NB4 (cell line): ENCODE measurements at regions not wholly inside any gene's neighbourhood (a gene's known extent, or its start where the extent isn't known, plus 50 kb on each side); places are given as distances from the start of the nearest gene placed in this dataset.

Experiments
- DNase-seq: peaks from one replicate; pipeline ENCODE4 v3.0.0; 2010; ENCODE audit warnings: low read depth
- H3K4me3 ChIP-seq: one replicate; pipeline ENCODE4 v1.5.1; 2011; ENCODE audit warnings: mild to moderate bottlenecking, low read depth, low read length, moderate library complexity
- MYC ChIP-seq: IDR thresholded peaks from 2 replicates; pipeline ENCODE4 v1.6.1; 2011; ENCODE audit warnings: low read depth, low read length
- POLR2A ChIP-seq: IDR thresholded peaks from 2 replicates; pipeline ENCODE4 v1.6.1; 2011; ENCODE audit warnings: mild to moderate bottlenecking; ENCODE audit not compliant: insufficient read length; ENCODE audit errors: extremely low read depth
- TF ChIP-seq, protein P1 (sequence below): IDR thresholded peaks from one replicate; pipeline ENCODE4 v1.5.1; 2012; ENCODE audit warnings: low read depth, low read length
- TF ChIP-seq, protein P2 (sequence below): IDR thresholded peaks from 2 replicates; pipeline ENCODE4 v1.6.1; 2011; ENCODE audit warnings: low read depth, low read length

- H3K4me3 ChIP-seq: no peak overlapping the region
- DNase-seq: no peak
- TF ChIP-seq, protein P1, sequence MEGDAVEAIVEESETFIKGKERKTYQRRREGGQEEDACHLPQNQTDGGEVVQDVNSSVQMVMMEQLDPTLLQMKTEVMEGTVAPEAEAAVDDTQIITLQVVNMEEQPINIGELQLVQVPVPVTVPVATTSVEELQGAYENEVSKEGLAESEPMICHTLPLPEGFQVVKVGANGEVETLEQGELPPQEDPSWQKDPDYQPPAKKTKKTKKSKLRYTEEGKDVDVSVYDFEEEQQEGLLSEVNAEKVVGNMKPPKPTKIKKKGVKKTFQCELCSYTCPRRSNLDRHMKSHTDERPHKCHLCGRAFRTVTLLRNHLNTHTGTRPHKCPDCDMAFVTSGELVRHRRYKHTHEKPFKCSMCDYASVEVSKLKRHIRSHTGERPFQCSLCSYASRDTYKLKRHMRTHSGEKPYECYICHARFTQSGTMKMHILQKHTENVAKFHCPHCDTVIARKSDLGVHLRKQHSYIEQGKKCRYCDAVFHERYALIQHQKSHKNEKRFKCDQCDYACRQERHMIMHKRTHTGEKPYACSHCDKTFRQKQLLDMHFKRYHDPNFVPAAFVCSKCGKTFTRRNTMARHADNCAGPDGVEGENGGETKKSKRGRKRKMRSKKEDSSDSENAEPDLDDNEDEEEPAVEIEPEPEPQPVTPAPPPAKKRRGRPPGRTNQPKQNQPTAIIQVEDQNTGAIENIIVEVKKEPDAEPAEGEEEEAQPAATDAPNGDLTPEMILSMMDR: no peak
- no peak for TF ChIP-seq MYC
- no peak for TF ChIP-seq POLR2A
- TF ChIP-seq, protein P2, sequence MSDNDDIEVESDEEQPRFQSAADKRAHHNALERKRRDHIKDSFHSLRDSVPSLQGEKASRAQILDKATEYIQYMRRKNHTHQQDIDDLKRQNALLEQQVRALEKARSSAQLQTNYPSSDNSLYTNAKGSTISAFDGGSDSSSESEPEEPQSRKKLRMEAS: no peak
Measured at GRCh38 chr9:110115826-110116542, 92.0 kb downstream of the C9orf152 start.

DNA sequence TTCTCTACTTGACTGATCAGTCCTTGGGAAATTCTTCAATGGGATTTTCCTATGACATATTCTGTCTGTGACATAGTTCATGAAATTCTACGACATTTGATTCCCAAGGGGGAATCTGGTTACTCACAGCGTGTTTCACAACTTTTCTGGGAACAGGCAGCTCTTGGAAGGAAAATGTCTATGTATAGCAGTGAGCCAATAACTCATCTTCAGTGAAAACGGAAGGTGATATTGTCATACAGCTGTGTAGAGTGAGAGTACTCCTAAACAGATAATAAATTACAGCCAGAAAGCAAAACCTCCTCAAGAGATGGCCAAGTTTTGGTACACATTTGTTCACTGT, 91.4 kb downstream of the C9orf152 start:
- peak; percentile 16 for DNase-seq
- TF ChIP-seq MYC (no peak), POLR2A (no peak)
- TF ChIP-seq, protein P1: no peak
- TF ChIP-seq, protein P2: no peak
- no peak overlapping the region for H3K4me3 ChIP-seq

- DNase-seq: no peak
- H3K4me3 ChIP-seq: no peak overlapping the region
- TF ChIP-seq, protein P1: no peak
- no peak for TF ChIP-seq POLR2A
- TF ChIP-seq MYC: no peak
- TF ChIP-seq, protein P2: no peak
Measured at GRCh38 chr9:110121170-110121569, 86.8 kb downstream of the C9orf152 start.

DNA sequence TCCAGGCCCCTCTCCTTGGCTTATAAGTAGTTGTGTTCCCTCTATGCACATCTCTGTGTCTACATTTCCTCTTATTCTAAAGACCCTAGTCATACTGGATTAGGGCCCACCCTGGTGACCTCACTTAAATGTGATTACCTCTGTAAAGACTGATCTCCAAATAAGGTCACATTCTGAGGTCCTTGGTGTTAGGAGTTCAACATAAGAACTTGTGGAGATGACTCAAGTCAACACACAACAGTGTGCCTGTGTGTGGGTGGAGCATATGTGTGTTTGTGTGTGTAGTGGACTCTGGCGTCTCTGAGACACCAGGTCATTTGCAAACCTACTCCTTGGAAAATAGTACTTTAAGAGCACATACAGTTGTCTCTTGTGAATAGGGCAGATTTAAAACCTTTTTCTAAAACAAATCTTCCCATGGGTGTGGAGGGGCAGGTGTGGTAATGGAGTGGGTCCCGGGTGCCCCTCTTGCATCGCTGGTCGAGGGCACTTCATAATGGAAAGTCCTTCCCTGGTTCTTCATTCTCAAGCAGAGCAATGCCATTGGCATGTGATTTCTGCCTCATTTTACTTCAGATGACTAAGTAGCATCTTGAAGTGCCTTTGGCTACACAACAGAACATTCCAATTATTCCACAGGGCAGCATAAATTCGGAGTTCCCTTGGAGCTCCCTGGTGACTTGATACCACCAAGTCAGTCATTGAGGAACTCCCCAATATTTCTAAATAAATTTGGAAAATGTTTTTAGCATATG, 84.4 kb downstream of the C9orf152 start:
- no peak overlapping the region for H3K4me3 ChIP-seq
- TF ChIP-seq, protein P1: no peak
- TF ChIP-seq POLR2A (no peak), MYC (no peak)
- TF ChIP-seq, protein P2: no peak
- DNase-seq: no peak

DNA sequence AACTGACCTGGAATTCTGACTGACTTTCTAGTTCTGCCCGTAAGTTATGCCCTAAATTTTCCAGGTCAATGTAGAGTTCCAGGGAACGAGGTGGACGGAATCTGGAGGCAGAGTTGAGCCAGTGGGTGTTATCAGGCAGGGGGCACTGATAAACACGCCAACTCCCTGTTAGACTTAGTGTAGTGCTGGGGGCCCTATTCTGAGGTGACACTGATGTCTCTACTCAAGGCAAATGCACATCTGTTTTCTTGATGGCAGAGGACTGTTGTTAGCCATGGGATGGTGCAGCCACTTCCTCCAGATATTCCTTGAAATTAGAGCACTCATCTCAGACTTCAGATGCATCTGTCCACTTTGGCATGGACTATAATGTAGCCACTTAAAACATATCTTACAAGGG, 83.5 kb downstream of the C9orf152 start:
- TF ChIP-seq MYC: no peak
- no peak for TF ChIP-seq POLR2A
- TF ChIP-seq, protein P2: no peak
- TF ChIP-seq, protein P1: no peak
- DNase-seq: no peak
- no peak overlapping the region for H3K4me3 ChIP-seq
